OCI-LY1 (cell line): ENCODE measurements at regions not wholly inside any gene's neighbourhood (a gene's known extent, or its start where the extent isn't known, plus 50 kb on each side); places are given as distances from the start of the nearest gene placed in this dataset.

ENCODE experiments used
- EZH2 ChIP-seq: fragments of 200-600 bp; sonication (generic), shearing (Covaris generic); IDR thresholded peaks from 2 replicates; pipeline ENCODE4 v1.8.0; 2017; ENCODE audit warnings: borderline replicate concordance, mixed run types, mild to moderate bottlenecking, antibody characterized with exemption, low read length, moderate library complexity, mixed read lengths
- TF ChIP-seq, protein P1 (sequence below): fragments of 200-600 bp; sonication (generic), shearing (Covaris generic); IDR thresholded peaks from 2 replicates; pipeline ENCODE4 v1.5.1; 2017; ENCODE audit warnings: mild to moderate bottlenecking, antibody characterized with exemption, low read length, moderate library complexity, mixed read lengths

DNA sequence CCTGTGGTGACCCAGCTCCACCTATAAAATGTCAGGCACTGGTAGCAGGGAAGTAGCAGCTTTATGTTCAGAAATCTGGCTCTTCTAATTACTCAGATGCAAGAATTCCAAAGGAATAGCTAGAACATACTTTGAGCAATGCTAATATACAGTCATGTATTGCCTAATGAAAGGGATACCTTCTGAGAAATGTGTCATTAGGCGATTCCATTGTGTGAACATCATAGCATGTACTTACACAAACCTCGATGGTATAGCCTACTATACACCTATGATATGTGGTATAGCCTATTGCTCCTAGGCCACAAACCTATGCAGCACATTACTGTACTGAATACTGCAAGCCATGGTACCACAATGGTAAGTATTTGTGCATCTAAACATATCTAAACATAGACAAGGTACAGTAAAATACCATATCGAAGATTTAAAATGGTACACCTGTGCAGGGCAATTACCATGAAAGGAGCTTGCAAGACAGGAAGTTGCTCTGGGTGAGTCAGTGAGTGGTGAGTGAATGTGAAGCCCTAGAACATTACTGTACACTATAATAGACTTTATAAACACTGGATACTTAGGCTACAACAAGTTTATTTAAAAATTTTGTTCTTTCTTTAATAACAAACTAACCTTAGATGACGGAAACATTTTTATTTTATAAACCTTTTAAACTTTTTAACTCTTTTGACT lies 50.3 kb upstream of the ETAA1 start:
- TF ChIP-seq, protein P1, sequence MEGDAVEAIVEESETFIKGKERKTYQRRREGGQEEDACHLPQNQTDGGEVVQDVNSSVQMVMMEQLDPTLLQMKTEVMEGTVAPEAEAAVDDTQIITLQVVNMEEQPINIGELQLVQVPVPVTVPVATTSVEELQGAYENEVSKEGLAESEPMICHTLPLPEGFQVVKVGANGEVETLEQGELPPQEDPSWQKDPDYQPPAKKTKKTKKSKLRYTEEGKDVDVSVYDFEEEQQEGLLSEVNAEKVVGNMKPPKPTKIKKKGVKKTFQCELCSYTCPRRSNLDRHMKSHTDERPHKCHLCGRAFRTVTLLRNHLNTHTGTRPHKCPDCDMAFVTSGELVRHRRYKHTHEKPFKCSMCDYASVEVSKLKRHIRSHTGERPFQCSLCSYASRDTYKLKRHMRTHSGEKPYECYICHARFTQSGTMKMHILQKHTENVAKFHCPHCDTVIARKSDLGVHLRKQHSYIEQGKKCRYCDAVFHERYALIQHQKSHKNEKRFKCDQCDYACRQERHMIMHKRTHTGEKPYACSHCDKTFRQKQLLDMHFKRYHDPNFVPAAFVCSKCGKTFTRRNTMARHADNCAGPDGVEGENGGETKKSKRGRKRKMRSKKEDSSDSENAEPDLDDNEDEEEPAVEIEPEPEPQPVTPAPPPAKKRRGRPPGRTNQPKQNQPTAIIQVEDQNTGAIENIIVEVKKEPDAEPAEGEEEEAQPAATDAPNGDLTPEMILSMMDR: no peak
- no peak for TF ChIP-seq EZH2
